Muscle of leg (tissue), 3 donors: ENCODE measurements at regions not wholly inside any gene's neighbourhood (a gene's known extent, or its start where the extent isn't known, plus 50 kb on each side); places are given as distances from the start of the nearest gene placed in this dataset.

ENCODE experiments used
- DNase-seq: peaks from one replicate; pipeline ENCODE4 v3.0.0; 2013
- H3K27ac ChIP-seq: one replicate; pipeline ENCODE4 v1.5.1; 2013; ENCODE audit warnings: mild to moderate bottlenecking, low read length, control low read depth
- H3K27me3 ChIP-seq: one replicate; pipeline ENCODE4 v1.6.1; 2013; ENCODE audit warnings: low read length; ENCODE audit not compliant: control insufficient read depth, insufficient read depth
- H3K36me3 ChIP-seq: one replicate; pipeline ENCODE4 v1.6.1; 2013; ENCODE audit warnings: low read length; ENCODE audit not compliant: control insufficient read depth, insufficient read depth
- H3K4me1 ChIP-seq: one replicate; pipeline ENCODE4 v1.6.1; 2013; ENCODE audit warnings: low read length; ENCODE audit not compliant: control insufficient read depth, insufficient read depth
- H3K4me3 ChIP-seq: one replicate; pipeline ENCODE4 v1.5.1; 2013; ENCODE audit warnings: low read length, control low read depth
- H3K9me3 ChIP-seq: replicated peaks from 2 replicates; pipeline ENCODE4 v1.6.1; 2013; ENCODE audit warnings: low read depth, low read length; ENCODE audit not compliant: control insufficient read depth
- WGBS: methylation state at CpG from one replicate; pipeline ENCODE4 v1.1.5; 2013; ENCODE audit warnings: missing lambda C conversion rate; ENCODE audit not compliant: insufficient coverage; 5-methylcytosine and 5-hydroxymethylcytosine counted together

- Histone ChIP-seq H3K36me3 (no peaks in the 10 kb centered on the region), H3K27ac (no peak overlapping the region), H3K9me3 (no peaks in the 10 kb centered on the region), H3K27me3 (no peaks in the 10 kb centered on the region), H3K4me3 (no peak overlapping the region), H3K4me1 (peaks cover 3% of the 10 kb centered on the region)
- 79% methylated on average over 2 of the region's 4 CpGs for WGBS
- DNase-seq, result no peak
Measured at GRCh38 chr5:143614831-143615230, 197.1 kb upstream of the HMHB1 start.

- Histone ChIP-seq H3K27ac (no peak overlapping the region), H3K9me3 (no peaks in the 10 kb centered on the region), H3K27me3 (no peaks in the 10 kb centered on the region), H3K36me3 (no peaks in the 10 kb centered on the region), H3K4me3 (no peak overlapping the region), H3K4me1 (no peaks in the 10 kb centered on the region)
- no peak for DNase-seq
- WGBS, result 100% methylated on average over 2 of the region's 3 CpGs
Measured at GRCh38 chr5:143613329-143613728, 198.6 kb upstream of the HMHB1 start.

GRCh38 chr5:143610946-143611345, 201.0 kb upstream of the HMHB1 start:
- H3K9me3 ChIP-seq, result no peaks in the 10 kb centered on the region
- H3K4me3 ChIP-seq, result no peak overlapping the region
- no peak overlapping the region for H3K27ac ChIP-seq
- no peaks in the 10 kb centered on the region for H3K36me3 ChIP-seq
- no peaks in the 10 kb centered on the region for H3K27me3 ChIP-seq
- no peaks in the 10 kb centered on the region for H3K4me1 ChIP-seq
- WGBS, result no CpG with 5 or more reads among the region's 1 CpG
- DNase-seq, result no peak

- Histone ChIP-seq H3K4me1 (peaks cover 4% of the 10 kb centered on the region), H3K9me3 (no peaks in the 10 kb centered on the region), H3K27me3 (no peaks in the 10 kb centered on the region), H3K36me3 (no peaks in the 10 kb centered on the region), H3K27ac (no peak overlapping the region), H3K4me3 (no peak overlapping the region)
- DNase-seq, result peak; percentile 30
- 80% methylated on average over 1 of the region's 5 CpGs for WGBS
Measured at GRCh38 chr5:143606043-143606752, 202.7 kb upstream of the NR3C1 start.

GRCh38 chr5:143605403-143606005, 202.0 kb upstream of the NR3C1 start:
- Histone ChIP-seq H3K4me1 (peaks cover 7% of the 10 kb centered on the region), H3K36me3 (no peaks in the 10 kb centered on the region), H3K9me3 (no peaks in the 10 kb centered on the region), H3K27me3 (no peaks in the 10 kb centered on the region), H3K4me3 (no peak overlapping the region), H3K27ac (no peak overlapping the region)
- peak; percentile 76 for DNase-seq
- 51% methylated on average over 2 of the region's 4 CpGs for WGBS

GRCh38 chr5:143601917-143602333, 198.4 kb upstream of the NR3C1 start:
- no peak overlapping the region for H3K4me3 ChIP-seq
- H3K36me3 ChIP-seq, result no peaks in the 10 kb centered on the region
- WGBS, result 80% methylated on average over 1 of the region's 4 CpGs
- H3K27me3 ChIP-seq, result no peaks in the 10 kb centered on the region
- H3K4me1 ChIP-seq, result peaks cover 9% of the 10 kb centered on the region
- no peak overlapping the region for H3K27ac ChIP-seq
- H3K9me3 ChIP-seq, result no peaks in the 10 kb centered on the region
- no peak for DNase-seq

GRCh38 chr5:143601357-143601756, 197.9 kb upstream of the NR3C1 start:
- peak; percentile 48 for DNase-seq
- no peaks in the 10 kb centered on the region for H3K36me3 ChIP-seq
- H3K9me3 ChIP-seq, result no peaks in the 10 kb centered on the region
- H3K27me3 ChIP-seq, result no peaks in the 10 kb centered on the region
- no peak overlapping the region for H3K27ac ChIP-seq
- 54% methylated on average over 4 of the region's 6 CpGs for WGBS
- H3K4me1 ChIP-seq, result peaks cover 10% of the 10 kb centered on the region
- no peak overlapping the region for H3K4me3 ChIP-seq

- Histone ChIP-seq H3K4me3 (no peak overlapping the region), H3K9me3 (no peaks in the 10 kb centered on the region), H3K36me3 (no peaks in the 10 kb centered on the region), H3K27ac (no peak overlapping the region), H3K4me1 (peaks cover 12% of the 10 kb centered on the region), H3K27me3 (no peaks in the 10 kb centered on the region)
- peak; percentile 93 for DNase-seq
- WGBS, result no CpG with 5 or more reads among the region's 6 CpGs
Measured at GRCh38 chr5:143600396-143601075, 197.1 kb upstream of the NR3C1 start.

- H3K27me3 ChIP-seq, result no peaks in the 10 kb centered on the region
- no peak overlapping the region for H3K4me3 ChIP-seq
- H3K4me1 ChIP-seq, result peaks cover 12% of the 10 kb centered on the region
- no peak overlapping the region for H3K27ac ChIP-seq
- no peaks in the 10 kb centered on the region for H3K9me3 ChIP-seq
- 59% methylated on average over 2 of the region's 6 CpGs for WGBS
- H3K36me3 ChIP-seq, result no peaks in the 10 kb centered on the region
- no peak for DNase-seq
Measured at GRCh38 chr5:143599474-143599873, 196.0 kb upstream of the NR3C1 start.

- no peaks in the 10 kb centered on the region for H3K9me3 ChIP-seq
- peaks cover 17% of the 10 kb centered on the region for H3K4me1 ChIP-seq
- H3K27me3 ChIP-seq, result no peaks in the 10 kb centered on the region
- DNase-seq, result no peak
- no peak overlapping the region for H3K27ac ChIP-seq
- no peak overlapping the region for H3K4me3 ChIP-seq
- no peaks in the 10 kb centered on the region for H3K36me3 ChIP-seq
- no CpG with 5 or more reads among the region's 3 CpGs for WGBS
Measured at GRCh38 chr5:143596824-143597223, 193.3 kb upstream of the NR3C1 start.
